H1 (cell line): ENCODE measurements at regions not wholly inside any gene's neighbourhood (a gene's known extent, or its start where the extent isn't known, plus 50 kb on each side); places are given as distances from the start of the nearest gene placed in this dataset.

Source experiments
- CTCF ChIA-PET: fragments of 300-600 bp; sonication (Branson Sonifier 250); formaldehyde crosslinking; loops from one replicate; lab custom pipeline; 2021; ENCODE audit not compliant: partially characterized antibody; lab: Charles Lee
- POLR2A ChIA-PET: fragments of 300-600 bp; sonication (Branson Sonifier 250); formaldehyde crosslinking; loops from one replicate; lab custom pipeline; 2021; ENCODE audit warnings: inconsistent platforms; ENCODE audit not compliant: partially characterized antibody; lab: Charles Lee
- DNase-seq, 2 experiments: peaks; one replicate each; pipeline versions ENCODE4 v3.0.0 to v3.0.0-alpha.2; 2010 to 2022; ENCODE audit warnings: low spot score in 2 of 2, low read depth in 1 of 2, mixed read lengths in 1 of 2
- FAIRE-seq: peaks from 2 replicates; lab custom pipeline; 2011; peaks lifted over from hg19 to GRCh38; lab: Jason Lieb, UNC
- H2AFZ ChIP-seq: 2 replicates; pipeline ENCODE4 v1.8.1; 2012; ENCODE audit warnings: low read length, inconsistent platforms
- H2AK5ac ChIP-seq: 2 replicates; pipeline ENCODE4 v1.6.1; 2013; ENCODE audit warnings: low read depth, low read length
- H2BK120ac ChIP-seq: replicated peaks from 2 replicates; pipeline ENCODE3; 2013; ENCODE audit warnings: low read depth, low read length, inconsistent platforms
- H2BK12ac ChIP-seq: 2 replicates; pipeline ENCODE4 v1.6.1; 2013; ENCODE audit warnings: low read depth, low read length
- H2BK15ac ChIP-seq: 2 replicates; pipeline ENCODE4 v1.6.1; 2013; ENCODE audit warnings: low read length
- H2BK20ac ChIP-seq: 2 replicates; pipeline ENCODE4 v1.6.1; 2013; ENCODE audit warnings: low read length
- H2BK5ac ChIP-seq: 2 replicates; pipeline ENCODE4 v1.6.1; 2013; ENCODE audit warnings: low read depth, low read length
- H3K14ac ChIP-seq: 2 replicates; pipeline ENCODE4 v1.6.1; 2013; ENCODE audit warnings: inconsistent platforms; ENCODE audit not compliant: insufficient read length
- H3K18ac ChIP-seq: 2 replicates; pipeline ENCODE4 v1.6.1; 2013; ENCODE audit warnings: low read length; ENCODE audit errors: extremely low read depth
- H3K23ac ChIP-seq: 2 replicates; pipeline ENCODE4 v1.6.1; 2013; ENCODE audit warnings: inconsistent platforms; ENCODE audit not compliant: insufficient read length
- H3K23me2 ChIP-seq: 2 replicates; pipeline ENCODE4 v1.6.1; 2013; ENCODE audit warnings: low read depth, low read length
- H3K27ac ChIP-seq: 2 replicates; pipeline ENCODE4 v1.6.1; 2011; ENCODE audit warnings: low read depth, low read length, inconsistent platforms
- H3K27me3 ChIP-seq, 4 experiments: replicated peaks in 1 of 4; 1 replicate in 1 of 4; 2 replicates in 3 of 4; pipeline versions ENCODE4 v1.6.1 to v1.8.1; 2011 to 2013; ENCODE audit warnings: low read length in 3 of 4, mild to moderate bottlenecking in 3 of 4, inconsistent platforms in 2 of 4, mixed read lengths in 2 of 4, moderate library complexity in 1 of 4; ENCODE audit not compliant: control insufficient read depth in 3 of 4, insufficient read depth in 3 of 4; ENCODE audit errors: extremely low read depth in 1 of 4
- H3K36me3 ChIP-seq, 4 experiments: 2 replicates each; pipeline versions ENCODE4 v1.6.1 to v1.8.1; 2011 to 2013; ENCODE audit warnings: mild to moderate bottlenecking in 4 of 4, low read length in 3 of 4, moderate library complexity in 2 of 4, control low read depth in 1 of 4, inconsistent platforms in 1 of 4; ENCODE audit not compliant: insufficient read depth in 4 of 4, control insufficient read depth in 2 of 4
- H3K4ac ChIP-seq: replicated peaks from 2 replicates; pipeline ENCODE3; 2013; ENCODE audit warnings: low read length, low read depth, mixed read lengths, inconsistent platforms; ENCODE audit not compliant: insufficient read length
- H3K4me1 ChIP-seq, 4 experiments: replicated peaks in 1 of 4; 1 replicate in 1 of 4; 2 replicates in 3 of 4; pipeline versions ENCODE4 v1.6.1 to v1.8.1; 2011 to 2013; ENCODE audit warnings: low read length in 3 of 4, inconsistent platforms in 2 of 4, mixed read lengths in 1 of 4; ENCODE audit not compliant: insufficient read depth in 4 of 4, control insufficient read depth in 3 of 4
- H3K4me2 ChIP-seq, 2 experiments: 2 replicates each; pipeline versions ENCODE4 v1.6.1 to v1.8.1; 2011 to 2013; ENCODE audit warnings: low read depth in 2 of 2, low read length in 2 of 2, control low read depth in 1 of 2, inconsistent platforms in 1 of 2, mild to moderate bottlenecking in 1 of 2; ENCODE audit not compliant: insufficient read depth in 1 of 2
- H3K4me3 ChIP-seq, 4 experiments: fragments of 200-600, 300-600 bp in 1 of 4; sonication (generic), shearing (Covaris generic), sonication (Bioruptor Twin) in 1 of 4; 2 replicates each; pipeline versions ENCODE4 v1.5.1 to v1.8.1; 2011 to 2016; ENCODE audit warnings: low read length in 4 of 4, low read depth in 3 of 4, control low read depth in 2 of 4, inconsistent platforms in 2 of 4, mild to moderate bottlenecking in 2 of 4, mixed read lengths in 1 of 4, moderate library complexity in 1 of 4; ENCODE audit not compliant: insufficient read depth in 2 of 4; ENCODE audit errors: extremely low read depth in 1 of 4
- H3K56ac ChIP-seq: replicated peaks from 2 replicates; pipeline ENCODE3; 2013; ENCODE audit warnings: low read depth, mild to moderate bottlenecking, mixed read lengths, low read length, inconsistent platforms; ENCODE audit not compliant: insufficient read length
- H3K79me1 ChIP-seq: 2 replicates; pipeline ENCODE4 v1.6.1; 2013; ENCODE audit warnings: low read depth, low read length, control low read depth
- H3K79me2 ChIP-seq, 2 experiments: 2 replicates each; pipeline versions ENCODE4 v1.6.1 to v1.8.1; 2012 to 2013; ENCODE audit warnings: low read length in 2 of 2, mild to moderate bottlenecking in 2 of 2, inconsistent platforms in 1 of 2; ENCODE audit not compliant: insufficient read depth in 2 of 2, control insufficient read depth in 1 of 2
- H3K9ac ChIP-seq, 4 experiments: replicated peaks in 1 of 4; 1 replicate in 1 of 4; 2 replicates in 3 of 4; pipeline versions ENCODE4 v1.6.1 to v1.8.1; 2011 to 2013; ENCODE audit warnings: low read depth in 3 of 4, low read length in 3 of 4, control low read depth in 2 of 4, mild to moderate bottlenecking in 2 of 4, moderate library complexity in 2 of 4, inconsistent platforms in 1 of 4; ENCODE audit errors: extremely low read depth in 1 of 4
- H3K9me3 ChIP-seq, 2 experiments: 2 replicates each; pipeline versions ENCODE4 v1.6.1 to v1.8.1; 2012 to 2013; ENCODE audit warnings: mild to moderate bottlenecking in 2 of 2, moderate library complexity in 2 of 2, control low read depth in 1 of 2, inconsistent platforms in 1 of 2, low read depth in 1 of 2, low read length in 1 of 2, mixed read lengths in 1 of 2; ENCODE audit not compliant: insufficient read depth in 2 of 2
- H4K20me1 ChIP-seq, 2 experiments: replicated peaks in 1 of 2; 2 replicates each; pipeline versions ENCODE3 to v1.8.1; 2011 to 2013; ENCODE audit warnings: inconsistent platforms in 2 of 2, low read length in 2 of 2, mild to moderate bottlenecking in 1 of 2; ENCODE audit not compliant: insufficient read depth in 2 of 2, control insufficient read depth in 1 of 2
- H4K5ac ChIP-seq: 2 replicates; pipeline ENCODE4 v1.6.1; 2013; ENCODE audit warnings: low read length, low read depth, mixed read lengths, inconsistent platforms; ENCODE audit not compliant: insufficient read length
- H4K8ac ChIP-seq: 2 replicates; pipeline ENCODE4 v1.8.0; 2013; ENCODE audit warnings: mild to moderate bottlenecking, moderate library complexity, low read length, inconsistent platforms; ENCODE audit not compliant: insufficient read depth; ENCODE audit errors: extremely low read depth
- H4K91ac ChIP-seq: replicated peaks from 2 replicates; pipeline ENCODE3; 2013; ENCODE audit warnings: low read length, mixed read lengths, inconsistent platforms; ENCODE audit not compliant: insufficient read length
- BRCA1 ChIP-seq: IDR thresholded peaks from 2 replicates; pipeline ENCODE4 v1.6.1; 2012; ENCODE audit warnings: low read depth, low read length, improper control_type of control experiment
- GTF2F1 ChIP-seq: IDR thresholded peaks from 2 replicates; pipeline ENCODE4 v1.6.1; 2012; ENCODE audit warnings: low read depth, low read length, improper control_type of control experiment, borderline replicate concordance
- RFX5 ChIP-seq: IDR thresholded peaks from 2 replicates; pipeline ENCODE4 v1.6.1; 2011; ENCODE audit warnings: low read depth, low read length, improper control_type of control experiment, borderline replicate concordance
- TAF1 ChIP-seq: IDR thresholded peaks from 2 replicates; pipeline ENCODE4 v1.6.1; 2011; ENCODE audit warnings: mild to moderate bottlenecking, low read depth, low read length
- WGBS, 2 experiments: shearing (Covaris generic) in 1 of 2; methylation state at CpG; one replicate each; pipeline versions ENCODE4 v1.1.6 to v1.1.7; 2013 to 2015; ENCODE audit warnings: low lambda C conversion rate in 2 of 2, mixed read lengths in 2 of 2, inconsistent platforms in 1 of 2, low coverage in 1 of 2, missing lambda C conversion rate in 1 of 2; ENCODE audit not compliant: insufficient replicate concordance in 2 of 2, insufficient coverage in 1 of 2, insufficient read length in 1 of 2; ENCODE audit errors: extremely low coverage in 1 of 2, missing lambda C conversion rate in 1 of 2; 5-methylcytosine and 5-hydroxymethylcytosine counted together

GRCh38 chr3:127408022-127408683 lies 120.3 kb upstream of the PRR20G start:
- Histone ChIP-seq H4K5ac (no peak overlapping the region), H3K4me2 (no peak overlapping the region), H3K23me2 (no peaks in the 10 kb centered on the region), H3K79me2 (no peaks in the 10 kb centered on the region), H3K14ac (no peak overlapping the region), H4K8ac (no peak overlapping the region), H2AK5ac (no peak overlapping the region), H3K56ac (no peak overlapping the region), H3K9ac (no peak overlapping the region), H3K79me1 (no peaks in the 10 kb centered on the region), H2BK15ac (no peak overlapping the region; the same call in 1 of the 2 replicates), H4K91ac (peak overlapping the region; percentile 20), H3K36me3 (no peaks in the 10 kb centered on the region), H3K4me1 (peaks cover 0 to 14% (median 2%) of the 10 kb centered on the region in 4 experiments; a peak in 4 of 7 replicates), H2BK120ac (no peak overlapping the region), H4K20me1 (no peaks in the 10 kb centered on the region), H2BK20ac (no peak overlapping the region), H3K9me3 (no peaks in the 10 kb centered on the region), H3K4me3 (no peak overlapping the region), H2BK5ac (no peak overlapping the region), H3K27me3 (no peaks in the 10 kb centered on the region; a peak in 1 of 7 replicates), H3K18ac (no peak overlapping the region), H3K27ac (no peak overlapping the region), H3K23ac (no peak overlapping the region), H3K4ac (no peak overlapping the region), H2BK12ac (peak overlapping the region; percentile 27; the same call in 1 of the 2 replicates), H2AFZ (no peak overlapping the region)
- DNase-seq (no peak), FAIRE-seq (no peak)
- TF ChIP-seq RFX5 = no peak
- TF ChIP-seq TAF1 = no peak
- TF ChIP-seq GTF2F1 = no peak
- no peak for TF ChIP-seq BRCA1
- WGBS, 2 experiments = 94% methylated on average over 12 of the region's 15 CpGs; no CpG with 5 or more reads in 1 of the 2 experiments
- ChIA-PET POLR2A (interaction anchor here (1.0 kb wide), 1 partner anchor 13 kb away, joined by 3 read pairs; no protein-coding TSS in a partner anchor), CTCF (interaction anchor here (0.7 to 2.8 kb wide), 10 partner anchors 11 to 741 kb away, joined by 3 to 12 read pairs (median 3); no protein-coding TSS in a partner anchor)
